NCI-H1417 treated with DMSO at 0.1 percent for 48 hours (cell line): ENCODE measurements at regions not wholly inside any gene's neighbourhood (a gene's known extent, or its start where the extent isn't known, plus 50 kb on each side); places are given as distances from the start of the nearest gene placed in this dataset.

Experiments used
- DNase-seq: peaks from one replicate; lab custom pipeline; 2025; lab: John Stamatoyannopoulos, UW

GRCh38 chr10:83164156-83164555, 975.2 kb upstream of the GHITM start:
- no peak for DNase-seq

- no peak for DNase-seq
Measured at GRCh38 chr10:83165265-83165664, 974.0 kb upstream of the GHITM start.

DNA sequence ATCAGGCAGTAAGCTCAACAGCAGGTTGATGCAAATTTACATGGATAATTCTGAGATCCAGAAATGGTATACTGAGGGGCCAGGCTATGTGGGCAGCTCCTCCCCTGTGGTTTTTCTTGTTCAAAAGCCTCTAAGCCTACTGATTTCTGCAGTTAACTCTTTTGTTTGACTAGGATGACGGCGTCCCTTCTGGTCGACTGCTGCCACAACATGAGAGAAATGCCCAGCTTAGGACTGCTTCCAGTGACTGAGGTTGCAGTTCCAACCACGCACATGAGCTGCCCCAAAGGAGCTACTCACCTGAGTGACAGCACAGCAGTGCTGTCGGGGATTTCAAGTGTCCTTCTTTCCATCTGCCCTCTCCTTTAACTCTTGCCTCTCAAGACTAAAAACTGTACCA, 973.0 kb upstream of the GHITM start:
- DNase-seq: no peak

- no peak for DNase-seq
Measured at GRCh38 chr10:83167081-83167480, 972.2 kb upstream of the GHITM start.

DNA sequence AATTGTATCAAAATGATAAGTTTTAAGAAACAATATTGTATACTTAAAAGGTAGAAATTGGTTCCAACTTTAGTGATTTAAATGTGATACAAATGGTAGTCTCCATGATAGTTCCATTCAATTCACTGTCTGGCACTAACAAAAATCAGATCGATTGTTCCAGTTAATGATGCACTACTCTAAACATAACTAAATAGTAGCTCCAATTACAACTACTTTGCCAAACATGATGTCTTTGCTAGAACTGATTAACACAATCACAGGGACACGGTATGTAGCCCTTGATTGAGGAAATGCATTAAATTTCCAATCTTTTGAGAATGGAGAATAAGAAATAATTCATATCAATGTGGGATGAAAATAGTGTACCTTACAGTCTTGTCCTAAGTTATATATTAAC, 962.4 kb upstream of the GHITM start:
- no peak for DNase-seq

- DNase-seq: no peak
Measured at GRCh38 chr10:83178526-83178925, 960.8 kb upstream of the GHITM start.

DNA sequence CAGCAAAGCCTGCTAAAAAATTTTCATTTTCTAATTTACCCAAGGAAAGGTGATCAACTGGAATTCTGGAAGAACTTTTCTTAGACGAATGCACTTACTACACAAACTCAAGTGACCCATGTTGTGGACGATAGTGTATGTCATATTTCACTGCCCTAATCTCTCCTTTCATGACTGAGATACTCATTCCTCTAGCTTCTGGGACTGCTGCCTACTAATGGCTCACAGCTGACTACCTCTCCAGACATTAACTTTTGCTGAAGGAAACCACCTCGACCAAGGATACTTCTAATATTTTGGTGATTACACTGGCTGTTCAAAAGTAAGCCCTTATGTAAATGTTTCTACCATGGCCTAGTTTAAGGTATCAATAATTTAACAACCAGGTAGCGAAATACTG, 959.9 kb upstream of the GHITM start:
- DNase-seq: no peak

DNA sequence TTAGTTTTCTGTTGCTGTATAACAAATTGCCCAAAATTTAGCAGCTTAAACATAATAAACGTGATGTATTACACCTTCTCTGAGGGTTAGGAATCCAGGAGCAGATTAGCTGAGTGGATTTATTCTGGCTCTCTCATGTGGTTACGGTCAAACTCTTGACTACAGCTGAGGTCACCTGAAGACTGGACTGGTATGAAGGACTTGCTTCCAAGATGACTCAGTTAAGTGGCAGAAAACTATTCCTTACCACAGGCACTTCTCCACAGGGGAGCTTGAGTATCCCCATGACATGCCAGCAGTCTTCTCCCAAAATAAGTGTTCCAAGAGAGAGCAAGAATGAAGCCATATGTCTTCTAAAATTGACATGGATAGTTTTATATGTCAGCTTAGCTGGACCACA, 957.2 kb upstream of the GHITM start:
- DNase-seq: no peak

DNA sequence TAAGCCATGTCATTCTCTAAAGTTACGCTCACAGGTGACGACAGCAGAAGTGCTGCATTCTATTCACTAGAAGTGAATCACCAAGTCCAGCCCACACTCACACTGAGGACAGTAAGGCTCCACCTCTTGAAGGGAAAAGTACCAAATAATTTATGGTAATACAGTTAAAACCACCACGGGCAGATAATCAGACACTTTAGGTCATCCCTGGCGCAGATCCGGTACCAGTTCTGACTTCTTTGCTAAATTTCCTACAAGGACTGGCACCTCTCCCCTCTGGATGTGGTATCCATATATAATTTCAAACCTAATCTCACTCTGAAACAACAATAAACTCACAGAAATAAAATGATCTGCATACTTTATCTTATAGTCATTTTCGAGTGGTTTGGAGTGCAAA, 954.7 kb upstream of the GHITM start:
- no peak for DNase-seq

DNA sequence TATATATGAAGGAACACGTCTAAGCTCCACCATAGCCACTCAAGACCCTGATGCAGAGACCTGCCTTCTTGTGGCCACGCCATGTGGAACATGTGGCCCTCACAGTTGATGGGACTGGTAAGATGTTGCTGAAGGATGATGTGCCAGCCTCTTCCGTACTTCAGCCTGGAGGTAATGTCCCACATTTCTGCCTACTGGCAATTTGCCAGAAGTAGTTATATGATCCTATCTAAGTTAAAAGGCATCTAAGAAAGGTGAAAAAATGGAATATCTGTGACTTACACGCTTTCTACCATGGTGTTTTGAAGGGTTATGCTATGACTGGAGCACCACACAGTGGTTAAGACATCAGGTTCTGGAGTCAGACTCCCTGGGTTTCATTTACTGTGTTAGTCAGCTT, 948.7 kb upstream of the GHITM start:
- no peak for DNase-seq

- no peak for DNase-seq
Measured at GRCh38 chr10:83193026-83193425, 946.3 kb upstream of the GHITM start.

GRCh38 chr10:83195021-83195420, 944.3 kb upstream of the GHITM start:
- DNase-seq: no peak

DNA sequence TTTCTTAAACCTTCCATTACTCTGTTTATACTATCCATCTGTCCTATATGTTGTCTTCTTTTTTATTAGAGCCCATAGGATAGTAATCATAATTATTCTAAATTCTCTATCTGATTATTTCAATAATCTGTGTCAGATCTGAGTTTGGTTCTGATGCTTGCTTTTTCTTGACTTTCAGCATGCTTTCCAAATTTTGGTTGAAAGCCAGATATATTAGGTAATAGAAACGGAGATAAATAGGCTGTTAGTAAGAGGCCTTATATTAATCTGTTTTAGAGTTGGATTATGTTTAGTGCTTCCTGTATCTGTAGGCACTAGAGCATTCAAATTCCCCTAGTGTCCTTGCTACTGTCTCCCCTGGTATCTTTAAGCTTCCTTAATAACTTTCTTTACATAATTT, 939.9 kb upstream of the GHITM start:
- no peak for DNase-seq

GRCh38 chr10:83205861-83206260, 933.4 kb upstream of the GHITM start:
- no peak for DNase-seq

- DNase-seq: no peak
Measured at GRCh38 chr10:83212632-83213334, 926.5 kb upstream of the GHITM start.

DNA sequence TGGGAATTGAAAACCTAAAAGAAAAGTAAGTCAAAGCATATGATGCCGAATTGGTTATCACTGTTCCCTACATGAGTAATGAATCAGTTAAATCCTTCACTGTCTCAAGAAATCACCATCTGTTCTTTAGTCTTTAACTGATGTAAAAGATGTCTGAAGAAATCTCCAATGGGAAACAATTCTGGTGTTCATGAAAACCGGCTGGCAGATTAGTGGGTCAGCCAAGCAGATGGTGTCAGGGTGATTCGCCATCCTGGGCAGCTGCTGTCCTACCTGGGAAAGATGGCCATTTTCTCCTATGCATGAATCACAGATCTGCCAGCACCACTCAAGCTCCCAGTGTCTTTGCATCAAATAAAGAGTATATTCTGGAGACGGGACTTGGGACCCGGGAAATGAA, 925.2 kb upstream of the GHITM start:
- DNase-seq: no peak

DNA sequence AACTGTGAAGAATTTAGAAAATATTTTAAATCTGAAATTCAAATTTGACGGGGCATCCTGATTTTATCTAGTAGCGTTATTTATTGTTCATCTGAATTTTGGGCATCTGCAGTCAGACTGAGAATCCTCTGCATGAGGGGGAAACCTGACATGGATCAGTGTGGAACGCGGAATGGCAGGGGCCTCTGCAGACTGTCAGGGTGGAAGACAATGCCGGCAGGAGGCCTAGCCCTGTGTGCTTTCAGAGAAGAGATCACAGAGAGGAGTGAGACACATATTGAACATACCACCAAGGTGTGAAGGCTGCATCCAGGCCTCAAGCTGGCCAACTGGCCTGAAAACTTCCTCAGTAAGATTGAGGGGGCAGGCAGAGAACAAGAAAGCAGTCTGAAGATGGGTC, 921.1 kb upstream of the GHITM start:
- no peak for DNase-seq

DNA sequence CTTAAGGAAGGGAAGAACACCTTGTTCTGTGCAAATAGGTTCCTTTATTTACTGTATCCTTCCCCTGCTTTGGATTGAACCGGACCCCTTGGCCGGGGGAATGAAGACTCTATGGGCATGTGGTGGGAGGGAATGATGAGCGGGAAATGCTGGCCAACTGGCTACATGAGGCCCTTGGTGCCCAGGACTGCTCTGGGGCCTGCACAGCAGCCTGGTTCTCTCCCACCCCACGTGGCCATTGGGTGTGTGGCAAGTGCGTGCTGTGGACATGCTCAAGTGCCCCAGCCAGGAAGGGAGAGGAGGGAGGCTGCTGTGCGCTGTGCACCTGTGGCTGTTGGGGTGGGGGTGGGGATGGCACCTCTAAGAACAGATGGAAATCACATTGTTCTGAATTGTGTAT, 917.0 kb upstream of the GHITM start:
- no peak for DNase-seq

DNA sequence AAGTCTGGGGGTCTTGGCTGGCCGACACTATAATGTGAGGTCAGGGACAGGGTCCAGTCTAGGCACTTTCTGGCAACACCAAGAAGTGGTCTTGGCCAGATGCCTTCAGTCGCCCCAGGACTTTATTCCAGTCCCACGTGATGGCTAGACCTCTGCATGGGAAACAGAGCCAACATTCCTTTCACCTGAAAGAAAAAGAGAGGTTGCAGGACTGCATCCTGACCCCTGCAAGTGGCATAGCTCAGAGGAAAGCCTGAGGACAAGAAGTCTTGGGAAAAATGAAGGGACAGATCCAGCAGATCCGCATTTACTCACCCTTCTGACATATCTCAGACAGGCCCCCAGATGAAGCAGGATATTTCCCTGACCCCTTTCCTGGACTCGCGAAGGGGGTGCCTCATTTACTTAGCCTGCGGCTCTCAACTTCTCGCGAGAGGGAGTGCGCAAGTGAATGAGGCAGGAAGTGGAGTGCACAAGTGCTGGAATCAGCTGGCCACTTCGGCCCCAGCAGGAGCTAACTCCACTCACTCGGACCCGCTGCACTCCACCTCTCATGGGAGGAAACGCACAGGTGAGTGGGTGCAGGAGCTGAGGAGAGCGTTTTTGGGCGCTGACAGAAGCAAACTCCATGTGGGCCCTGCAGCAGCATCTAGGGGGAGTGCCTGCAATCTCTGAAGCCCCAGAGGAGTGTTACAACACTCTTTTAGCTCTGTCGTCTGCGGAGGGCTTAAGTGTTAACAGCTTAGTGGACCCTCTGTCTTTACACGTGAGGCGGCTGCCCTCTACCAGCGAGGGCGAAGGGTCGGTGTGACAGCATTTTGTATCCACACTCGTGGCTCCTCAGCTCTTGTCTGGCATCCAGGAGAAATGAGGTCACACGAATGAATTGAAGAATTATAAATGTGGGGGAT, 916.2 kb upstream of the GHITM start:
- no peak for DNase-seq

DNA sequence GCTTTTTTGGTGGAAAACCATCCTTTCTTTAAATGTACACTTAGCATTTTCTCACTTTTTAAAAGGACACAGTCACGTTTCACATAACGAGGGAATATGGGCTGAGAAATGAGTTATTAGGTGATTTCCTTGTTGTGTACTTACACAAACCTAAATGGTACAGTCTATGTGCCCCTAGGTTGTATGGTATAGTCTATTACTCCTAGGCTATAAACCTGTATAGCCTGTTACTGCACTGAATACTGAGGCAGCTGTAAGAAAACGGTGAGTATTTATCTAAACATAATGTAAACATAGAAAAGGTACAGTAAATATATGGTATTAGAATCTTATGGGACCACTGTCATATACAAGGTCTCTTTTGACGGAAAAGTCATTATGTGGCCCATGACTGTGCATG, 913.5 kb upstream of the GHITM start:
- no peak for DNase-seq

DNA sequence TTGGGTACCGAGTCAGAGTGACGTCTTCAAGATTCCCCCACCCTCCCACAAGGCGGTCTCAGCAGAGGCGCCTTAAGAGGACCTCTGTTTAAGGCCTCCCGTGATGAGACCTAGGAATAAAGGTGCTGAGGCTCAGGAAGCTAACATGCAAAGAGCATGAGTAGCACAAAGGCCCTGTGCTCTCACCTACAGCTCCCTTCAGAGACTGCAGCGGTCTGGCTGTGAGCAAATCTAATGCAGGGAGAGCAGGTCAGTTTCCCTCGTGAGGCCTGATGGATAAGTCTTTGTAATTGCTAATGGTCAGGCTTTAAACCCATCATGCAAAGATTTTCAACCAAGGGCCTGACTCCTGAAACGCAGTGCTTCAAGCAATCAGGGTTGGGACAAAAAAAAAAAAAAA, 909.3 kb upstream of the GHITM start:
- DNase-seq: no peak

DNA sequence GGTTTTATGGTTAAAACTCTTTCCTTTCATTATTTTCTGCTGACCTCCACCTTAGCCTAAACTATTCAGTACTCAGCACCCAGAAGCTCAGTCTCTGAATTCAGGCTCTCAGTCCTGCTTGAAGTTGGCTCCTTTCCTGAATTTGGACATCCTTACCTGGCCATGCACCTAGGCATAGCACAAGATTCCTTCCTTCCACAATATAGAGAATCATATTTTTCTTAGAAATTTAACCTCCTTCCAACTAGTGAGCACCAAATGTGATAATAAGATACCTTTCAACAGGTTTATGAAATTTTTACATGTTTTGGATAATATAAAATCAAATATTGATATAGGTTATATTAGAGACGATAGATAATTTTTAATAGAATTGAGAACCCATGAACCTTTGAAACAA, 905.6 kb upstream of the GHITM start:
- DNase-seq: no peak

- no peak for DNase-seq
Measured at GRCh38 chr10:83248106-83248631, 891.1 kb upstream of the GHITM start.
